AG04449 (cell line): ENCODE measurements at regions not wholly inside any gene's neighbourhood (a gene's known extent, or its start where the extent isn't known, plus 50 kb on each side); places are given as distances from the start of the nearest gene placed in this dataset.

Source experiments
- CTCF ChIA-PET: fragments of 350-600 bp; formaldehyde crosslinking; extraction: SDS; loops from one replicate; lab custom pipeline; 2021; ENCODE audit warnings: antibody characterized with exemption; lab: Yijun Ruan, JAX
- POLR2A ChIA-PET: fragments of 400-600, 350-600 bp; formaldehyde crosslinking; extraction: SDS; loops from one replicate; lab custom pipeline; 2020; ENCODE audit warnings: antibody characterized with exemption, inconsistent platforms; lab: Yijun Ruan, JAX
- DNase-seq: peaks from one replicate; pipeline ENCODE4 v3.0.0-alpha.2; 2010; ENCODE audit warnings: low read depth, low spot score
- H3K4me3 ChIP-seq: 2 replicates; pipeline ENCODE4 v1.5.1; 2011; ENCODE audit warnings: low read depth, mild to moderate bottlenecking, control low read depth, low read length
- CTCF ChIP-seq: IDR thresholded peaks from one replicate; pipeline ENCODE4 v1.5.1; 2011; ENCODE audit warnings: mild to moderate bottlenecking, moderate library complexity, low read length, control low read depth, inconsistent platforms; ENCODE audit not compliant: insufficient read depth; ENCODE audit errors: missing control alignments

GRCh38 chr6:82641677-82642076 is 278.1 kb downstream of the TPBG start:
- H3K4me3 ChIP-seq: no peak overlapping the region
- DNase-seq: no peak
- ChIA-PET POLR2A (no interaction called here), CTCF (no interaction called here)
- no peak for TF ChIP-seq CTCF

GRCh38 chr6:82645536-82646230 is 282.1 kb downstream of the TPBG start:
- ChIA-PET POLR2A (no interaction called here), CTCF (no interaction called here)
- no peak for DNase-seq
- TF ChIP-seq CTCF: no peak
- H3K4me3 ChIP-seq: no peak overlapping the region

- DNase-seq: no peak
- ChIA-PET POLR2A (no interaction called here), CTCF (no interaction called here)
- no peak overlapping the region for H3K4me3 ChIP-seq
- TF ChIP-seq CTCF: no peak
Measured at GRCh38 chr6:82646231-82646615, 282.6 kb downstream of the TPBG start.

GRCh38 chr6:82651845-82652335 is 288.3 kb downstream of the TPBG start:
- ChIA-PET POLR2A (no interaction called here), CTCF (no interaction called here)
- no peak overlapping the region for H3K4me3 ChIP-seq
- TF ChIP-seq CTCF: no peak
- DNase-seq: no peak

GRCh38 chr6:82679232-82679631 is 315.6 kb downstream of the TPBG start:
- CTCF ChIA-PET: interaction anchor here (1.0 to 1.6 kb wide), 2 partner anchors 34 to 408 kb away, joined by 3 to 4 read pairs; no protein-coding TSS in a partner anchor

GRCh38 chr6:82680192-82680591 is 316.6 kb downstream of the TPBG start:
- no peak for DNase-seq
- CTCF ChIA-PET: interaction anchor here (1.5 to 1.6 kb wide), 2 partner anchors 375 to 409 kb away, joined by 3 to 4 read pairs; no protein-coding TSS in a partner anchor
- no peak overlapping the region for H3K4me3 ChIP-seq
- POLR2A ChIA-PET: no interaction called here
- no peak for TF ChIP-seq CTCF

More at GRCh38 chr6:82679232-82679631, 315.6 kb downstream of the TPBG start:
- no peak overlapping the region for H3K4me3 ChIP-seq
- TF ChIP-seq CTCF: no peak
- no peak for DNase-seq
- POLR2A ChIA-PET: no interaction called here
